Activated CD8-positive, alpha-beta memory T cell treated with anti-CD3 and anti-CD28 coated beads, Interleukin-2, amount 50 U/mL, for 24 hours (primary cell): ENCODE measurements at regions not wholly inside any gene's neighbourhood (a gene's known extent, or its start where the extent isn't known, plus 50 kb on each side); places are given as distances from the start of the nearest gene placed in this dataset.

Experiments used
- DNase-seq: peaks from one replicate; pipeline ENCODE4 v3.0.0-alpha.2; 2020; ENCODE audit errors: extremely low read depth

- DNase-seq: no peak
Observed at GRCh38 chr13:72120632-72121031, 253.6 kb upstream of the DACH1 start.

DNA sequence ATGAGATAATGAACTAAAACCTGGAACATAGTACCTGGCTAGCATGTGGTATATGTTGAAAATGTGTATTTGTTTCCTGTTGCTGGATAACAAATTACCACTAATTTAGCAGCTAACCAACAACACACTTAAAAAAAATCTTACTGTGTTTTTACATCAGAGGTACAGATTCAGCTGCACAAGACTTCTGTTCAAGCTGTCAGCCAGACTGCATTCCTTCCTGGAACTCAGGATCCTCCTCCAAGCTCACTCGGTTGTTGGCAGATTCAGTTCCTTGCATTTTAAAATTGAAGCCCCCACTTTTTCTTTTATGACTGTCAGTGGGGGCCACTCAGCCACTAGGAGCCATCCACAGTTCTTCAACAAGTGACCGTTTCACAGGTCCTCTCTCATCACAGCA lies 246.9 kb upstream of the DACH1 start:
- no peak for DNase-seq

DNA sequence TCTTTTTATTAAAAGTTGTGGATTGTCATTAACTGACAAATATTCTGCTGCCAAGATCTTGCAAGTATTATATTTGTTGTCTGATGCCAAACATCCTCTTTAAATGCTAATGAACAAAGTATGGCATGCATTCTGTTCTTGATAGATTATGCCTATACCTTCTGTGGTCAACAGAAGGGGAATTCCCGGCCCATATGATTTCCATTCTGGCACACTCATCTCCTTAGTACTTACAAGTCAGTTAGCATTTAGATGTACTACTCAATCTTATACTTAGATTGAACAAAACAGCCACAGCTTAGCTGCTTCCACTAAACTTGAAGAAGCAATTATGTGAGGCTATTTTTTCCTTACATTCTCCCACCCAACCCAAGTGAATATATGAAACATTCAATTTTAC lies 246.1 kb upstream of the DACH1 start:
- DNase-seq: no peak

DNA sequence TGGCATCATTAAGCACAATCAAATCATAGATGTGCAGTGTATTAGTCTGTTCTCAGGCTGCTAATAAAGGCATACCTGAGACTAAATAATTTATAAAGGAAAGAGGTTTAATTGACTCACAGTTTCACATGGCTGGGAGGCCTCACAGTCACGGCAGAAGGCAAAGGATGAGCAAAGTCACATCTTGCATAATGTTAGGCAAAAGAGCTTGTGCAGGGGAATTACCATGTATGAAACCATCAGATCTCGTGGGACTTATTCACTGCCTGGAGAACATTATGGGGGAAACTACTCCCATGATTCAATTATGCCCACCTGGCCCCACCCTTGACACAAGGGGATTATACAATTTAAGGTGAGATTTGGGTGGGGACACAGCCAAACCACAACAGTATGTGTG lies 245.2 kb upstream of the DACH1 start:
- DNase-seq: no peak

- no peak for DNase-seq
Observed at GRCh38 chr13:72109863-72110262, 242.9 kb upstream of the DACH1 start.

- DNase-seq: no peak
Observed at GRCh38 chr13:72104656-72105180, 237.7 kb upstream of the DACH1 start.

DNA sequence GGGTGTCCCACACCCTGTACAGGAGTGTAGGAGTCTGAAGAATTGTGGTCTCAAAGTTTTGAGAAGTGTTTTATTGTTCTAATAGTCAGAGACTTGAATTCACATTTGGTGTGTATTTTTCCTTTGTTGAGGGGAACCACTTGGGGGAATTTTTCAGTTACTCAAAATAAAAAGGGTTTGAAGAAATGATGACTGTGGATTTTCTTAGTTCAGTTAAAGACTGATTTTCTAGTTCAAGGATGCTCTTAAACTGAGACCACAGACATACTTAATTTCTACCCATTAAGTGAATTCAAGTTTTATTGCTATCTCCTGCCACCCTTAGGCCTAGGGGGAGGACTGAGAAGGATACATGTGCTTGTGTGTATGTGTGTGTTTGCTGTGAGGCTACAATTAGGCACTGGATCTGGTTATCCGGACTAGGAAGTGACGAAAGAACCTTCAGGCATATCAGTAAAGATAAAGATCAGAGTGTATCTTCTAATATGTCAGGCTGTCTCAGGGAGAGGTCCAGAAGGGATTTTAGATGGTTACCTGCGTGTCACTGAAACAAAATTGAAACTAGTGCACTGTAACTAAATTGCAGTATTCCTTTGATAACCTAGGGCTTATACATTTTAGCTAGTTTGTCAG lies 234.9 kb upstream of the DACH1 start:
- DNase-seq: no peak

DNA sequence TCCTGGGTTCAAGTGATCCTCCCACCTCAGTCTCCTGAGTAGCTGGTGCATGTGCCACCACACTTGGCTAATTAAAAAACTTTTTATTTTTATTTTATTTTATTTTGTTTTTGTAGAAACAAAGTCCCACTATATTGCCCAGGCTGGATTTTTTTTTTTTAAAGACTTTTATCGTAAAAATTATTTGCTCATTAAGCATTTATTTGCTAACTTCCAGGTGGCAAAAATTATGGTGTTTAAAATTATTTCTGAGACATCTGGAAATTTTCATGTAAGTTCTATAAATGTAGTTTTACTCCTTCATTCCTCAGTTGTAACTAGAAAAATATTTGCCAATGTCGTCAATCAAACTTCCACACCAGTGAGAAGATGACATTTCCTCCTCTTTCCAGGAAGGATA lies 233.3 kb upstream of the DACH1 start:
- DNase-seq: no peak

- no peak for DNase-seq
Observed at GRCh38 chr13:72097568-72097967, 230.6 kb upstream of the DACH1 start.

DNA sequence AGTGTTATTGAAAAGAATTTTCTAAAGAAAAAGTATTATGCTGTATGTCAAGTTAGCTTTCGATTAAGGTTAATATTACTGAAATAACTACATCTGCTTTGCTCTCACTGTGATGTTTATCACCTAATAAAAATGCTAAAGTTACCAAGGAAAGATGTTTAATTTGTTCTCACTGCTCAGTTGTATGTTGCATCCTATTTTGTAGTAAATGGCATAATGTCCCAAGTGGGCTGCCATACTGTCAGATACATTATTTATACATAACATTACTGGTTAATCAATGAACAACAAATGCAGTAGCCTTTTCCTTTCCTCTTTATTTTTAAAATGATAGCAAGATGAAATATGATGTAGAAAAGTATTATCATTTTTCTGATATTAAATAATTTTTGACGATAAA lies 226.3 kb upstream of the DACH1 start:
- no peak for DNase-seq

DNA sequence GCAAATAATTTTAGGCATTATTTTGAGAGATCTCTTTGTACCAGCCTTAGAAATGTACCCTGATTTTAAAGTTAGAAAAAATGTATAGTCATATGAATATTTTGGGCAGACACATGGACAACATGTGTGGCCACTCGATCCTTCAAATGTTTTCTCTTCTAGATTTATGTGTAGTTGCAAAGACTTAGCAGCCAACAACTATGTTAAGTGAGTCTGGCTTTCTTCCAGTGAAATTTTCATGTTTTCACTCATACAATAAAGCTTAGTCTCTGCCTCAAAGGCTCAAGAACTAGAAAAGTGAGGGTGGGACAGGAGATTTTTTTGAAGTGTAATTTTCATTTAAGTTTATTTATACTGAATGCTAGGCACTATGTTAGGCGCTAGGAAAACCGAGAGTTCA lies 207.7 kb upstream of the DACH1 start:
- no peak for DNase-seq

- DNase-seq: no peak
Observed at GRCh38 chr13:72072261-72072660, 205.3 kb upstream of the DACH1 start.

DNA sequence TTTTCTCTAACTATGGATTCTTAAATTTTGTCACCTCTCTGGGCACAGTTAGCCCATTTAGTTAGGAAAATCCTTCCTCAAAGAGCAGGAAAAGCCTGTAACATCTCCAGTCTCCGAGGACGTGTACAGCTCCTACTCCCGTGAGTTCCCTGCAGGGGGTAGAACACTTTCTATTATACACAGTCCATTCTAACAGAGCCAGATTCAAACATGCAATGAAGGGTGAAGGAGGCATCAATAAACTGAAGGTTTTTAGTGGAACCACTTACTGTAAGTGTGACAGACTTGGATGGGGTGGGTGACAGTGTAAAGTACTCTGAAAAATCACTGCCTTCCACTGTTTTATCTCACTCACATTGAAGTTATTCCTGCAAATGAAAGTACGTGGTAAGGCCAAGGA lies 204.7 kb upstream of the DACH1 start:
- no peak for DNase-seq

DNA sequence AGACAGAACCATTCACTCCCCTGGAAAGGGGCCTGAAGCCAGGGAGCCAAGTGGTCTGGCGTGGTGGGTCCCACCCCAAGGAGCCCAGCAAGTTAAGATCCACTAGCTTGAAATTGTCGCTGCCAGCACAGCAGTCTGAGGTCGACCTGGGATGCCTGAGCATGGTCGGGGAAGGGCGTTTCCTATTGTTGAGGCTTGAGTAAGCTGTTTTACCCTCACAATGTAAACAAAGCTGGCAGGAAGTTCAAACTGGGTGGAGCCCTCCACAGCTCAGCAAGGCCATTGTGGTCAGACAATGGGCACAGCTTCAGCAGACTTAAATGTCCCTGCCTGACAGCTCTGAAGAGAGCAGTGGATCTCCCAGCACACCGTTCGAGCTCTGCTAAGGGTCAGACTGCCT lies 195.6 kb upstream of the DACH1 start:
- DNase-seq: no peak

DNA sequence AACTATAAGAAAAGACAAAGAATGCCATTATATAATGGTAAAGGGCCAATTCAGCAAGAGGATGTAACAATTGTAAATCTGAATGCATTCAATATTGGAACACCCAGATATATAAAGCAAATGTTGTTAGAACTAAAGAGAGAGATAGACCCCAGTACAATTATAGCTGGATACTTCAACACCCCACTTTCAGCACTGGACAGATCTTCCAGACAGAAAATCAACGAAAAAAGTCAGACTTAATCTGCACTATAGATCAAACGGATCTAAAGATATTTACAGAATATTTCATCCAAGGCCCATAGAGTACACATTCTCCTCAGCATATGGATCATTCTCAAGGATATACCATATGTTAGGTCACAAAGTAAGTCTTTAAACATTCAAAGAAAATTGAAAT lies 194.6 kb upstream of the DACH1 start:
- DNase-seq: no peak

DNA sequence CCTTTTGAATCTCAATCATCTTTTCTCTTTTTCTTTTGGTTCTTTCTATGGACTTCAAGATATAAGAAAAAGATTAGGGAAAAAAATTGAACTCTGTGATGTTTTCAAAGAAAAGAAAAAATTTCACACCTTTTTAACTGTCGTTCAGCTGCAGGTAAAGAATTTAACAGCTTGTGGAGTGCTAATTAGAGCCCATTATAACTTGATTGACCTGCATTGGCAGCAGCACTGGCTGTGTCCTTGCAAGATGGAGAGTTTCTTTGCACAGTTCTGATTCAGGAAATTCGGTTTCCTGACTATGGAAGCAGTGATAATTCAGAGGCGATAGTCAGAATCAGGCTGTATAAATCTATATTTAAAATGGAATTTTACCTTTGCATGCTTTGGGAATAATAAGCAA lies 183.2 kb upstream of the DACH1 start:
- no peak for DNase-seq

- DNase-seq: no peak
Observed at GRCh38 chr13:72043366-72043765, 176.4 kb upstream of the DACH1 start.

DNA sequence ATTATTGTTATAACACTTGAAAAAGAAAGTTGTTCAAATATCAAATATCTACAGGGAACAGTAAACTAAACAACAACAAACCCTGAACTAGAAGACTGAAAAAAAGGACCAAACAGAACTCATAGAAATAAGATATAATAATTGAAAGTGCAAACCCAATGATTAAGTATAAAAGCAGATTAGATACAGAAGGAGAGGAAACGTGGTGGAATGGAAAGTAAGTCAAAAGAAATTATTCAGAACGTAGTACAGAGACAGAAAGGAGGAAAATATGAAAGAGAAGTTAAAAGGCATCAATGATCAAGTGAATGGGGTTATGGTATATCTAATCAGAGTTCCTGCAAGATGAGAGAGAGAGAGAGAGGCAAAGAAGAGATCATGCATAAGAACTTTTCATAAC lies 174.2 kb upstream of the DACH1 start:
- DNase-seq: no peak

DNA sequence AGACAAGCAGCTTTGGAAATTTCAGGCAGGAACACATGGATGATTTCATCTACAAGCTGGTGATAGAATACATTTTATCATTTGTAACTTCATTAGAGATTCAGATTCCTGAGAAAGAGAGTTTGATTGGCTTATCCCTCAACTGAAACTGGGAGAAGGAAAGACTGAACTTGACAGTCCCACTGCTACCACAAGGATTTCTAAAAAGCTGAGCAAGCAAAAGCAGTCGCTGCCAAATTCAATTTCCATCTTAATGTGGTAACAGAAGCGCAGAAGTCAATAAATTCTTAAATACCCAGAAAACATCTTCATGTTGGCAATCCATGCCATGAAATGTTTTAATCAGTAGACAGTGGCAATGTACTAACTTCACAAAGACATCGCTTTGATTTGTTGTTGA lies 172.1 kb upstream of the DACH1 start:
- DNase-seq: no peak

- DNase-seq: no peak
Observed at GRCh38 chr13:72029981-72030380, 163.0 kb upstream of the DACH1 start.

GRCh38 chr13:72025836-72026235 lies 158.8 kb upstream of the DACH1 start:
- DNase-seq: no peak

DNA sequence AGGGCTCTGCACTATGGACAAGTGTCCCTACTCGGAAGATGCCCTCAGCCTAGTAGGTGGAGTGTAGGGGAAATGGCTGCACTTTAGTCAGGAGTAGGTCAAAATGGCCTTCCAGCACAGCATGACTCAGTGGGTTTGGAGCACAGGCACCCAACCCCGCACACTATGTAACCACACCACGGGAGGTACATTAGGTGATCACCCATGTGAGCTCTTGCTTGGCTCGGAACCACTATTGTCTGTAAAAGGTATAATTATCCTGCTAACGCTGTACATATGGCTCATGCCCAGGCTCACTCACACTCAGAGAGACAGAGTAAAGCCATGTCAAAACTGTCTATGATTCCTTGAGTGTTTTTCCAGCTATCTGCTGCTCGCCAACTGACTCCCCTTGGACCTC lies 156.9 kb upstream of the DACH1 start:
- DNase-seq: no peak

DNA sequence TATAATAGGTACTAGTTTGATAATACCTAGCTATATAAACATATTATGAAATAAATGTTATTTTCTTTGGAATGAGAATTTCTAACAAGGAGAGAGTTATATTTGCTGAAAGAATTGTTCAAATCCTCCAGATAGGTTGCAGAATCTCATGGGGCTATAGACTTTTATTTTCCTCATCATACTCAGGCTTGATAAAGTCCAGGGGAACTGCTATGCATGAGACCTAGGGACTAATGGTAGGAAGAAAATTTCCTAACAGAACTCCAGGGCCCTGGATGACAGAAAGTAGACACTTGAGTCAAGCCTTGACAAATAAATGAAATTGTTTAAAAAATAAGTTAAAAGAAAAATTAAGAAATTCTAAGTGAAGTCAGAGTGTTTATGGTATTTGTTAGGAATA lies 138.5 kb upstream of the DACH1 start:
- no peak for DNase-seq

DNA sequence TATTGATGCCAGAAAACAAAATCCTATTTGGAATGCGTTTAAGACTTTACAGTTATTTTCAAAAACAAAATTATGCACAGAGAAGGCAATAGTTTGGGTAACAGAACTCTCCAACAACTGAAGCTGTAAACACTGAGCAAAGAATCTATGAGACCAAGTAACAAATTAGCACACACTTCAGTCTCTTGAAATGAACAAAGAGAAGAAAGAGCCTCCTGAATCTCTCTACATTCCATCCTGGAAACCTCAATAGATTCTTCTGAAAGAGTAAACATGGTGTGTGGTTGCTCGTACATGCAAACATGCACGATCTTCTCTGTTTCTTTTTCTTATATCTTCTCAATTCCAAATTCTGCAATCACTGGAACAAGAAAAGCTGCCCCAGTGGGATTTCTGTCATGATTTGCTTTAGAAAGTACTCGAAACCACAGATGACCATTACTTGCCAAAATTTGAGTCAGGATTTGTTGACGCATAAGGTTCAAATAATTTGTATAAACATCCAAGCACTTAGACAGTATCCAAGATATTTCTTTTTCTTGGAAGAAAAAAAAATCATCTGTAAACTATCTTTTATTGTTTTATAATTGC lies 137.9 kb upstream of the DACH1 start:
- DNase-seq: no peak
